Muscle layer of colon (tissue), 2 donors: ENCODE measurements at regions not wholly inside any gene's neighbourhood (a gene's known extent, or its start where the extent isn't known, plus 50 kb on each side); places are given as distances from the start of the nearest gene placed in this dataset.

ENCODE experiments used
- H3K27ac ChIP-seq: one replicate; pipeline ENCODE4 v1.7.0; 2013; ENCODE audit warnings: low read depth, mild to moderate bottlenecking, low read length, moderate library complexity
- H3K27me3 ChIP-seq, 2 donors: one replicate each; pipeline ENCODE4 v1.7.0; 2013; ENCODE audit warnings: low read length in 2 of 2, mild to moderate bottlenecking in 2 of 2; ENCODE audit not compliant: insufficient read depth in 2 of 2, control insufficient read depth in 1 of 2
- H3K36me3 ChIP-seq: one replicate; pipeline ENCODE4 v1.7.0; 2013; ENCODE audit warnings: mild to moderate bottlenecking, low read length; ENCODE audit not compliant: insufficient read depth
- H3K4me1 ChIP-seq: one replicate; pipeline ENCODE4 v1.7.0; 2013; ENCODE audit warnings: mild to moderate bottlenecking, low read length; ENCODE audit not compliant: insufficient read depth
- H3K4me3 ChIP-seq, 2 donors: one replicate each; pipeline ENCODE4 v1.7.0; 2013; ENCODE audit warnings: low read length in 2 of 2, low read depth in 1 of 2, mild to moderate bottlenecking in 1 of 2, moderate library complexity in 1 of 2
- H3K9ac ChIP-seq: one replicate; pipeline ENCODE4 v1.7.0; 2013; ENCODE audit warnings: low read length
- H3K9me3 ChIP-seq: one replicate; pipeline ENCODE4 v1.7.0; 2013; ENCODE audit warnings: mild to moderate bottlenecking, low read length
- donor health status: abdominal sarcoma.
- donor health status: Adenocarcinoma of cecum.

DNA sequence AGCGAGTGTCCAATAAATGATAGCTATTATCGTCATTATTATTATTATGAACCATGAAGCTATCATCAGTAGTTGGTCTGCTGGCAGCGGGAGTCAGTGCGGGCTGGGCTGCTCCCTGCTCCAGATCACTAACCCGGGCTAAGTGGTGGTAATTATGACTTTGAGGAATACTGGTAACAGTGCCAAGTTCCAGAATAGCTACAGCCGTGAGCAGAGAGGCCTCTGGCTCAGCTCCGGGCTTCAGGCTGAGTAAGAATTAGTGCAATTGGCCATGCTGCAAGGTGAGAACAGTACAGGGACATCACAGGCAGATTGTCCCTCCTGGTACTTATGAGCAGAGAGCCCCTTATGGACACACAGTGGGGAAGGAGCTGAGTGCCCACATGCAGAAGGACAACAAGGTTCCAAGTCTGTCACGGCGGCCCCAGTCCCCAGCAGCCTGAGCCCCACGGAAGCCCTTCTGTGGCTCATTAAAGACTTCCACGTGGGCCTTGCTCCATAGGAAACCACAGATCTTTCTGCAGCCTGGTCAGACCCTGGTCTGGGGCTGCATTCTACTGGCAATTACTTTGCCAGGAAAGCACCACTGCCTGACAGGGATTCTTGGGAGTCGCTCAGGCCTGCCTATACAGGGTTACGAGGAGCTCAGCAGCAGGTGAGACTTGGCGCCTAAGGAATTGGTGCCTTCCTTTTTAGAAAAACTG is 235.1 kb downstream of the RRAGC start:
- no peaks in the 10 kb centered on the region for H3K27me3 ChIP-seq
- H3K9me3 ChIP-seq: no peaks in the 10 kb centered on the region
- H3K27ac ChIP-seq: no peak overlapping the region
- H3K36me3 ChIP-seq: no peaks in the 10 kb centered on the region
- H3K4me3 ChIP-seq: no peak overlapping the region
- H3K4me1 ChIP-seq: no peaks in the 10 kb centered on the region
- no peak overlapping the region for H3K9ac ChIP-seq

DNA sequence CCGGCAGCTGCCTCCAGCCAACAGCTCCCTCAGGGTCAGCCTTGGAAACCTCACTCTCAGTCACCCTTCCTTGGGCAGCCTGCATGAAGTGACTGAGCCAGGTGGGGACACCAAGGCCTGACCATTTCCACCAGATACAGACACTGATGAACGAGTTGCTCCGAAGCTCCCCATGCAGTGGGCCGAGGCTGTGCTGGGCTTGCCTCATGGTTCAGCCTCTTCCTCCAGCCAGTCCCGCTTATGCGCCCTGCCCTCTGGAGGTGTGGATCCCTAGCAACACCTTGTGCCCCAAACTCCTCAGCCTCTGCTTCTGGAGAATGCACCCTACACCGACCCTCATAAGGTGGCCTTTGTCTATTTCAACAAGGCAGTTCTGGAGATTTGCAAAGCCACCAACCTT is 236.0 kb downstream of the RRAGC start:
- no peaks in the 10 kb centered on the region for H3K27me3 ChIP-seq
- no peaks in the 10 kb centered on the region for H3K36me3 ChIP-seq
- no peak overlapping the region for H3K9ac ChIP-seq
- no peak overlapping the region for H3K4me3 ChIP-seq
- no peak overlapping the region for H3K27ac ChIP-seq
- H3K4me1 ChIP-seq: no peaks in the 10 kb centered on the region
- no peaks in the 10 kb centered on the region for H3K9me3 ChIP-seq

DNA sequence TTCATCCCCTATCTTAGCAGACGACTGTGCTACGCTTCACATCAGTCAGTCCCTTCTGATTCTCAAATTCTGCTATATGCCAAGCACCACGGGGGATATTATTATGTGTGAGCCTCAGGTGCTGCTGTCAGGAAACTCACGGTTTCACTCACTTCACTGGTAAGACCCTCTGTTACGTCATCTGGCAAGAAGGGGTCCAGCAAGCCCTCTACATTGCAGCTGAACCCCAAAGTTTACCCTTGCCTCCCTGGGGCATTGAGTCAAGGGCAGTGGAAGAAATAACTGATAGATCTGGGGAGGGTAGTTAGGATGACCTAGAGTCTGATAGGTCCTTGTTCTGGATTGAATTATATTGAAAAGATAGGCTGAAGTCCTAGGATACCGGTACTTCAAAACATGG is 237.4 kb downstream of the RRAGC start:
- Histone ChIP-seq H3K4me1 (no peaks in the 10 kb centered on the region), H3K36me3 (no peaks in the 10 kb centered on the region)

DNA sequence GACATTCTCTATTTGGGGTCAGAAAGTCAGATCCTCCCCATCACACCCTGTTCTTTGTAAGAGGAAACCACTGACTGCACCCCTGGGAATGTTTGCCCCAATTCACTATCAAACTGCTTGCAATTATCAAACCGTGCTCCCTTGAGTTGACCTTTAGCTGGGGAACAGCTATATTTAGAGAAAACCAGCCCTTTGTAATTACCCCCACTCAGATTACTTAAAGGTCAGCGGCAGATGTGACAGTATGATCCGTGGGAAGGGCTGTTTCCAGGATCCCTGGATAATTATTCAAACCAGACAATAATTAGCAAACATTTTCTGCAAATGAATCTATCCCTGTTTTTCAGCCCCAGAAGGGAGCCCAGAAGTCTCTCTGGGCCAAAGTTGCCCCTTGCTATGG is 242.7 kb downstream of the RRAGC start:
- Histone ChIP-seq H3K9ac (no peak overlapping the region), H3K9me3 (no peaks in the 10 kb centered on the region), H3K27me3 (peaks cover 4 to 6% of the 10 kb centered on the region in 2 donors), H3K4me1 (no peaks in the 10 kb centered on the region), H3K36me3 (no peaks in the 10 kb centered on the region), H3K27ac (no peak overlapping the region), H3K4me3 (no peak overlapping the region)

More for the DNA sequence above, 237.4 kb downstream of the RRAGC start:
- Histone ChIP-seq H3K4me3 (no peak overlapping the region), H3K9me3 (no peaks in the 10 kb centered on the region), H3K27ac (no peak overlapping the region), H3K9ac (no peak overlapping the region), H3K27me3 (peaks cover 0 to 6% of the 10 kb centered on the region in 2 donors)

DNA sequence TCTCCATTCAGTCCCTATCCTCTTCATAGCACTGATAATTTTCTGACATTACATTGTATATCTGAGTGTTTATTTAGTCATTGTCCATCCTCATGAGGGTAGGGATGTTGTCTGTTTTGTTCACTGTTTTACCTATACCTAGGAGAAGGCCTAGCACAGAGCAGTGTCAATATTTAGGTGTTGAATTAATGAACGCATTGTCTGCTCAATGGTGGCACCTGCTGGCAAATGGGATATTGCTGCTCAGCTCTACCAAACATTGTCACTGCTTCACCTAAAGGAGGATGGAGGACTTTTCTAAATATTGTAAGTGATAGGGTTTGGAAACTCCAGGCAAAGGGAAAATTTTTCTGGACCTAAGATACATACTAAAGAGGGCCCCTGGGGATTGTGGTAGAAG is 243.9 kb downstream of the RRAGC start:
- H3K27ac ChIP-seq: no peak overlapping the region
- no peaks in the 10 kb centered on the region for H3K9me3 ChIP-seq
- peaks cover 6% of the 10 kb centered on the region in 2 donors for H3K27me3 ChIP-seq
- no peak overlapping the region for H3K4me3 ChIP-seq
- no peaks in the 10 kb centered on the region for H3K4me1 ChIP-seq
- no peak overlapping the region for H3K9ac ChIP-seq
- no peaks in the 10 kb centered on the region for H3K36me3 ChIP-seq

DNA sequence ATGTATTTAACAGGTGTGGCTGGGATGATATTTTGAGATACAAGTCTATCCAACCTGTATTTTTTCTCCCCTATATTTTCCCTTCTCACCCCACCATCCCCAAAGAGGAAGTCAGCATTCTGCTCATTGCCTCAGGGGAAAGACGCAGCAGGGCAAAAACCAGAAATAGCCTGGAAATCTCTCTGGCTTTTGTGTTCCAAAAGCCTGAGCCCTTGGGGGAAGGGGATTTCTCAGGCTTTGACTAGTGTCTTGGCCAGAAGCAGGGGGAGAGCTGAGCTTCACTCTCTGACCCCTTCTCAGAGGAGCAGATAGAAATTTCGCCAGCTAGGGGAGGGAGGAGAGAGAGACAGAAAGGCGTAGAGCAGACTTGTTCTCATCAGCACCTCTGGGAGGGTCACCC is 244.7 kb downstream of the RRAGC start:
- no peaks in the 10 kb centered on the region for H3K4me1 ChIP-seq
- no peak overlapping the region for H3K4me3 ChIP-seq
- H3K9ac ChIP-seq: no peak overlapping the region
- peaks cover 6% of the 10 kb centered on the region in 2 donors for H3K27me3 ChIP-seq
- H3K27ac ChIP-seq: no peak overlapping the region
- no peaks in the 10 kb centered on the region for H3K36me3 ChIP-seq
- no peaks in the 10 kb centered on the region for H3K9me3 ChIP-seq

DNA sequence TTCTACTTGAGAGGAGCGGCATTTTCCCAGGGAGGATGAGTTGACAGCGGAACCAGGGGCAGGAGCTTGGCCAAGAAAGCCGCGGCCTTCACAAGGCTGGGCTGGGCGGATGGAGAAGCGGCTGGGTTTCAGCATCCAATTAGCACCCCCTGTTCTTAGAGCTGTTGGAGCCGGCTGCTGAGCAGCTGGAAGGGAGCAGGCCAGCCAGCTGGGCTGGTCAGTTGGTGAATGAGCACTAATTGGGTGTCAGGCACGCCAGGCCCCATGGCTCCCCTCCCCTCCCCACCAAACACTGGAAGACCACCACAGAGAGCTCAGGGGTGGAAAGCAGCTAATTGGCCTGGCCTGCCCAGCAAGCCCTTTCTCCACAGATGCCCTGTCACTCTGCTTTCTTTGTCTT is 245.6 kb downstream of the RRAGC start:
- no peak overlapping the region for H3K27ac ChIP-seq
- H3K4me1 ChIP-seq: no peaks in the 10 kb centered on the region
- no peak overlapping the region for H3K9ac ChIP-seq
- H3K4me3 ChIP-seq: no peak overlapping the region
- H3K36me3 ChIP-seq: no peaks in the 10 kb centered on the region
- no peaks in the 10 kb centered on the region for H3K9me3 ChIP-seq
- H3K27me3 ChIP-seq: peaks cover 6% of the 10 kb centered on the region in 2 donors

DNA sequence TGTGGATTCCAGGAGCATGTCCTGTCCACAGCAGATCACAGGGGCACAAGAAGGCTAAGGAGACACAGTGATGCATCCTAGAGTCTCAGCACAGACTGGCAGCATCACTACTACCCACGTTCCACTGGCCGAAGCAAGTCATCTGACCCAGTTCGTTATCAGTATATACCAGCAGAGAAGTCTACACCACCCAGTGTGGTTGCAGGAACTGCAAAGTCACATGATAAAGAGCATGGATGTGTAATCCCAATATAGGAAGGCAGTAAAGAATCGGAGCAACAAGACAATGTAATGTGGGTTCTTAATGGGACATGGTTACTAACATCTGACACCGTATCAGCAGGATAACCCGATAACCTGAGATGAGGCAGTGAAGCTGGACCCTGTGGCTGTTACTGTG is 246.6 kb downstream of the RRAGC start:
- no peak overlapping the region for H3K4me3 ChIP-seq
- H3K27me3 ChIP-seq: peaks cover 6% of the 10 kb centered on the region in 2 donors
- H3K27ac ChIP-seq: no peak overlapping the region
- no peak overlapping the region for H3K9ac ChIP-seq
- H3K36me3 ChIP-seq: no peaks in the 10 kb centered on the region
- no peaks in the 10 kb centered on the region for H3K9me3 ChIP-seq
- no peaks in the 10 kb centered on the region for H3K4me1 ChIP-seq

DNA sequence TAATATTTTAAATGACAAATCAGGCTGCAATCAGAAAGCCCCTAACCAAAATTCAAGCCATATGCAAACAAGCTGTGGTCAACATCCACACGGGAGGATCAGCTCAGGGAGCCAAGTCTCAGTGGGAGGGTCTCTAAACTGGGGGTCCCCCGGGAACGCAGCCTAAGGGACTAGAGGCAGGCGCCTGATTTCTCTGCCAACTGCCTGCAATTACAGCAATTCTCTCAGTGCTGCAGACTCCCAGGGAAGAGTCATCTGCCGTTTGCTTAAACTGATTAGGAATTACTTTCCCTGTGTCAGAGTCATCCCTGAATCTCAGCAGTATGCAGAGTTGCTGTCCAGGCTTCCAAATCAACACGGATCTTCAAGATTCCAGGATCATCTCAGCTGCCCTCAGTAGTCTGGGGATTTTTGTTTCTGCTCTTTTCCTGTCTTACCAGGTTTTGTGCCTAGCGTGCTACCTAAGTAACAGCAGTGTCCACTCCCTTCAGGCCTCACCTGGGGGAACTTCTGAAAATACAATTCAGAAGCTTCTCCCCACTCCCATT is 247.8 kb downstream of the RRAGC start:
- Histone ChIP-seq H3K4me3 (no peak overlapping the region), H3K4me1 (no peaks in the 10 kb centered on the region), H3K27ac (no peak overlapping the region), H3K9ac (no peak overlapping the region), H3K27me3 (peaks cover 0 to 6% of the 10 kb centered on the region in 2 donors), H3K36me3 (no peaks in the 10 kb centered on the region), H3K9me3 (no peaks in the 10 kb centered on the region)

DNA sequence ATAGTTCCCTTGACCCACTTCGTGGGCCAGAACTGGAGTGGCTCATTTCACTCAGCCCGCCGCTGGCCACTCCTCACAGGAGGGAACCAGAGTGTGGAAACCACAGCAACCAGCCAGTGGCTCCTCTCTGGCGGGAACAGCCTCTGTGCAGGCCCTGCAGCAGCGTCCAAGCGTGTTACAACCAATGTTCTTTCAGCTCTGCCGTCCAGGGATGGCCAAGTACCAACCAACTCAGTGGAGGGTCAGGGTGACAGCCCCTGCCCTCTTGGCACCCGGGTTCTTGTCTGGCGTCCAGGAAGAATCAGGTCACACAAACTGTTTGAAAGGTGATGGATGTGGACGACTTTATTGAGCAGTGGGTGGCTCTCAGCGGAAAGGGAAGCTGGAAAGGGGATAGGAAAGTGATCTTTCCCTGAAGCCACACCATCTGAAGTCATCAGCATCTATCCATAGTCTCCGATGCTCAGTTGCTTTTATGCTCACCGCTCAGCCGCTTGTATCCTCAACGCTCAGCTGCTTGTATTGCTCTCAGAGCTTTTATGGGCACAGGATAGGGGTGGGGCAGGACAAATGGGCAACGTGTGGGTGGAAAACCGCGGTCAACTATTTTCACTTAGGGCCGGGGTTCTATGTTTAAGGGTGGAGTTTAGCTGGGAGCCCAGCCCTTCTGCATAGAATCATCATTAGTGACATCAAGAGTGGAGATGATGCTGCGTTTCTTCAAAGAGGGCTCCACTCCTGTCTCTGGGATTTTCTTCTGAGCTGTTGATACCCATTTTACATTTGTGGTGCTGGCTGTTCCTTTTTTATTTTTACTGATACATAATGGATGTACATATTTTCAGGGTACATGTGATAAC is 250.2 kb downstream of the RRAGC start:
- H3K9ac ChIP-seq: no peak overlapping the region
- no peaks in the 10 kb centered on the region for H3K4me1 ChIP-seq
- no peaks in the 10 kb centered on the region for H3K36me3 ChIP-seq
- H3K9me3 ChIP-seq: no peaks in the 10 kb centered on the region
- H3K4me3 ChIP-seq: no peak overlapping the region
- peaks cover 0 to 6% of the 10 kb centered on the region in 2 donors for H3K27me3 ChIP-seq
- no peak overlapping the region for H3K27ac ChIP-seq

DNA sequence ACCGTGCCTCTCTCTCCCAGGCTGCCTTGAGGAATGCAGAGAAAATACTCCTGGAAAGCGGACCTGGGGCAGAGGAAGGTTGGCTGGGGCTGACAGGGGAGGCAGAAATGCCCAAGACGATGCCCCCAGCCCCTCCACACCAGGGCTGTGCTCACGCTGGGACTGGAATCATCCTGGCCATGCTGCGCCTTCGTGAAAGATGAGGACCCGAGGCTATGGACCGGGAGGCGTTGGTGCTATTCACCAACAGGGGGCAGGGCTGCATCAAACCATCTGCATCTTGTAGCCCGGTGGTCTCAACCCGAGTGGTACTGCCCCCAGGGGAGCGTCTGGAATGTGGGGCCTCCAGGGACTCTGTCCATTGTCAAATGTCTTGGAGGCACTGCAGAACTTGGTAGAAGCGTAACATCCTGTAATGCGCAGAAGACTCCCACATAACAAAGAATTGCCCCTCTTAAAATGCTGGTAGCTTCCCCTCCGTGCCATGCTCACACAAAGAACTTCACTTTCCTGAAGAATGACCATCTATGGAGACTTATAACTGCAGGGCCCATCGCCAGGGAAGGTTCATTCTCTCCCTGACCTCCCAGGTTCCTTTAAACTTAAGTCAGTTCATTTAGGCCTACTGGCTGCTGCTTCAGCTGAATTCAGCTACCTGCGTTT is 251.2 kb downstream of the RRAGC start:
- no peak overlapping the region for H3K4me3 ChIP-seq
- peaks cover 0 to 6% of the 10 kb centered on the region in 2 donors for H3K27me3 ChIP-seq
- no peaks in the 10 kb centered on the region for H3K36me3 ChIP-seq
- H3K9me3 ChIP-seq: no peaks in the 10 kb centered on the region
- no peaks in the 10 kb centered on the region for H3K4me1 ChIP-seq
- H3K9ac ChIP-seq: no peak overlapping the region
- no peak overlapping the region for H3K27ac ChIP-seq
